ENCODE measurements at regions not wholly inside any gene's neighbourhood (a gene's known extent, or its start where the extent isn't known, plus 50 kb on each side); places are given as distances from the start of the nearest gene placed in this dataset.

DNA sequence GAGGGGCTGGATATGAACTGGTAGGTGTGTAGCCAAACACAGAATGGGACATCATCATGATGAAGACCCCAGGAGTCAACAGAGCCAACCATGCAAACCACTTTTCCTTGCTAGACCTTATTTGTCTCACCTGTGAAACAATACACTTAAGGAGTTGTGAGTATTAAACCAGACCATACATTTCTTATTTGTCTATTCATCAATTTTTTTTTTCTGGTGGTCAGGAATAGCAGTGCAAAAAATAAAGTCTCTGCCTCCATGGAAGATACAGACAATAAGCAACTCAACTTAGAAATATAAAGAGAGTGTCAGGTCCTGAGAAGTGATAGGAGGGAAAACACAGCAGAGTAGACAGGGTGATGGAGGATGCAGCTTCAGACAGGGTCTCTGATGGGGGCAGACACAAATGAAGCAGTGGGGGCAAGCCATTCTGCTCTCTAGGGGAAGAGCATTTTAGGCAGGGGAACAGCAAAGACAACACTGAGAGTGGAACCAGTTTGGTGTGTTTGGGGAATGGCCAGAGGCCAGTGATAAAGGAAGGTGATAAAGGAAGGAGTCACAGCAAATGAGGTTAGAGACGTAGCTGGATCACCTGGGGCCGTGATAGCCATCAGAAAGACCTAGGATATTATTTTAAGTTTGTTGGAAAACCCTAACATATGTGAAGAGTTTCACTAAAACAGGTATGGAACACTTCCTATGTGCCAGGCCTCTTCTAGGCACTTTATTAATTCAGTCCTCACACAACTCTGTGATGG, 256.2 kb downstream of the MAN2A1 start:
- no peak for DNase-seq
- Histone ChIP-seq H3K4me1 (peaks cover 0 to 16% (median 11%) of the 10 kb centered on the region in 4 donors), H3K4me3 (no peak overlapping the region), H3K36me3 (no peaks in the 10 kb centered on the region), H3K27me3 (no peaks in the 10 kb centered on the region), H3K27ac (no peak overlapping the region), H3K9me3 (no peaks in the 10 kb centered on the region)
- intact Hi-C loops (cut with DNase I): no loop called here
- TF ChIP-seq POLR2AphosphoS5 (IDR thresholded peaks at IDR 0.05) (no peak), EP300 (IDR thresholded peaks at IDR 0.05) (no peak), POLR2A (IDR thresholded peaks at IDR 0.05) (no peak)
- TF ChIP-seq, protein P1, sequence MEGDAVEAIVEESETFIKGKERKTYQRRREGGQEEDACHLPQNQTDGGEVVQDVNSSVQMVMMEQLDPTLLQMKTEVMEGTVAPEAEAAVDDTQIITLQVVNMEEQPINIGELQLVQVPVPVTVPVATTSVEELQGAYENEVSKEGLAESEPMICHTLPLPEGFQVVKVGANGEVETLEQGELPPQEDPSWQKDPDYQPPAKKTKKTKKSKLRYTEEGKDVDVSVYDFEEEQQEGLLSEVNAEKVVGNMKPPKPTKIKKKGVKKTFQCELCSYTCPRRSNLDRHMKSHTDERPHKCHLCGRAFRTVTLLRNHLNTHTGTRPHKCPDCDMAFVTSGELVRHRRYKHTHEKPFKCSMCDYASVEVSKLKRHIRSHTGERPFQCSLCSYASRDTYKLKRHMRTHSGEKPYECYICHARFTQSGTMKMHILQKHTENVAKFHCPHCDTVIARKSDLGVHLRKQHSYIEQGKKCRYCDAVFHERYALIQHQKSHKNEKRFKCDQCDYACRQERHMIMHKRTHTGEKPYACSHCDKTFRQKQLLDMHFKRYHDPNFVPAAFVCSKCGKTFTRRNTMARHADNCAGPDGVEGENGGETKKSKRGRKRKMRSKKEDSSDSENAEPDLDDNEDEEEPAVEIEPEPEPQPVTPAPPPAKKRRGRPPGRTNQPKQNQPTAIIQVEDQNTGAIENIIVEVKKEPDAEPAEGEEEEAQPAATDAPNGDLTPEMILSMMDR (IDR thresholded peaks at IDR 0.05): no peak
- 49 to 84% methylated on average over 2 of the region's 2 CpGs for WGBS, 2 donors

DNA sequence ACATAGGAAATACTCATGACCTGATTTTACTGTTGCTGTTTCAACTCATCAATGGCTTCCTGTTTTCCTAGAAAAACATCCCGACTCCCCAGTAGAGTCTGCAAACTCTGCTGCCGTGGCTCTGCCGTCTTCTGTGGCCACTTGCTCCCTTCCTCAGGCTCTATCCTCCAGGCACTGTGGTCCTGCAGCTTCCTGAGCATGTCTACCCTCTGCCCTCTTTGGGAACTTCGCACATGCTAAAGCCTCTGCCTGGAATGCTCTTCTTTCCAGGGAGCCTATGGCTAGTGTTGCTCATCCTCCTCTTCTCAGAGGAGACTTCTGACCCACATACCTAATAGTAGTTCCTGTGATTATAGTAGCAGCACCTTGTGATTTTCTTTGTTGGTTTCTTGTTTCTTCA, 256.9 kb downstream of the MAN2A1 start:
- Histone ChIP-seq H3K36me3 (no peaks in the 10 kb centered on the region), H3K9me3 (no peaks in the 10 kb centered on the region), H3K27ac (no peak overlapping the region), H3K4me3 (no peak overlapping the region), H3K4me1 (peaks cover 0 to 16% (median 11%) of the 10 kb centered on the region in 4 donors), H3K27me3 (no peaks in the 10 kb centered on the region)
- no peak for TF ChIP-seq POLR2AphosphoS5 (IDR thresholded peaks at IDR 0.05)
- no peak for TF ChIP-seq POLR2A (IDR thresholded peaks at IDR 0.05)
- no peak for DNase-seq
- intact Hi-C loops (cut with DNase I): no loop called here
- 81 to 83% methylated on average over 4 of the region's 4 CpGs for WGBS, 2 donors

DNA sequence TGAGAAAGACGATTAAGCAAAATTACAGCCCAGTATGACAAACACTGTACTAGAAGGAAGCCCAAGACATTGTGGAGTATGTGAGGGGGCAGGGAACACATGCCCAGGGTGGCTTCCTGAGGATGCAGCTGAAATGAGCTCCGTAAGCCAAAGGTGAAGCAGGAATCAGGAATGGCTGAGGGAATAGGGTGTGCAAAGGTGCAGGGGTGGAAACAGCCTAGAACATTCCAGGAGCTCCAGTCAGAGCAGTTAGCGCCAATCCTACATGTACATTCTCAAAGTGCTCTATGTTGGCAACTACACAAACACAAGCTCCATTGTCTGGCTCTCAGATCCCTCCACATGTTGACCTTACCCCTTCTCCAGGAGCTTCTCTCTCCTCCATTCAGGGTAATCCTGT, 257.9 kb downstream of the MAN2A1 start:
- intact Hi-C loops (cut with DNase I): no loop called here
- TF ChIP-seq POLR2A (IDR thresholded peaks at IDR 0.05) (no peak), POLR2AphosphoS5 (IDR thresholded peaks at IDR 0.05) (no peak), EP300 (IDR thresholded peaks at IDR 0.05) (no peak)
- H3K27ac ChIP-seq: no peak overlapping the region
- H3K4me3 ChIP-seq: no peak overlapping the region
- DNase-seq: no peak
- no peaks in the 10 kb centered on the region for H3K36me3 ChIP-seq
- H3K27me3 ChIP-seq: no peaks in the 10 kb centered on the region
- no peaks in the 10 kb centered on the region for H3K9me3 ChIP-seq
- peaks cover 0 to 7% (median 5%) of the 10 kb centered on the region in 4 donors for H3K4me1 ChIP-seq
- WGBS, 2 donors: 86 to 87% methylated on average over 3 of the region's 3 CpGs

DNA sequence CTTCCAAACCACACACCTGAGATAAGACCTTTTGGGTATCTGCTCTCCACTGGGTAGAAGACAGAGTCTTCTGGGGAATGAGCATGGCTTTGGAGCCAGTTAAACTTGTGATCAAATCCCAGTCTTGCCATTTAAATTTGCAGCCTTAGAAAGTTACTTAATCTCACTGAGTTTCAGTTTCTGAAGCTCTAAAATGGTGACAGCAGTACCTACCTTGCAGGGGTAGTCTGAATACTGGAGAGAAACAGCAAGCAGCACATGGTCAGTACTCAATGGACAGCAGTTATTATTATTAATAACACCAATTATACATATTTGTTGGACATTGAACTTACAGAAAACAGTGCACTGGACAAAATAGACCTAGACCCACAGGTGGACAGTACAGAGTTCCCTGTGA, 260.9 kb downstream of the MAN2A1 start:
- H3K36me3 ChIP-seq: no peaks in the 10 kb centered on the region
- TF ChIP-seq EP300 (IDR thresholded peaks at IDR 0.05) (no peak), POLR2AphosphoS5 (IDR thresholded peaks at IDR 0.05) (no peak), POLR2A (IDR thresholded peaks at IDR 0.05) (no peak)
- TF ChIP-seq, protein P1 (IDR thresholded peaks at IDR 0.05): no peak
- no peak overlapping the region for H3K27ac ChIP-seq
- H3K27me3 ChIP-seq: no peaks in the 10 kb centered on the region
- no peak overlapping the region for H3K4me3 ChIP-seq
- no peaks in the 10 kb centered on the region for H3K9me3 ChIP-seq
- no peak for DNase-seq
- H3K4me1 ChIP-seq: no peaks in the 10 kb centered on the region
- intact Hi-C loops (cut with DNase I): no loop called here

DNA sequence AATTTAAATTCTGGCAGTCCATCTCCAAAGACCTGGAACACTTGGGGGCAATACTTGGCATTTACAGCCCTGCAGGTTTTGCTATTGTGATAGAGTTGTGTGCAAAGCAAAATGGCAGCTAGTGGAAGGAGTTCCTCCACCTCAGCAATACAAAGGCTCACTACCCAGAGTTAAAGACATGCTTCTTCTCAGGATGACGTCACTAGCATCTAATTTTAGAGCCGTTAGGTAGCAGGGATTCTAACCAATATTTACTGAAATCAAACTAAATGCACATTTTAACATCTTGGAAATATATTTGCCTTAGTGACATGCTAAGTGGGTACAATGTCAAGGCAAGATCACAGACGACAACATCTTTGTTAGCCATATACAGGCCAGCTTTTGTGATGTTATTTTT, 261.6 kb downstream of the MAN2A1 start:
- no peak for DNase-seq
- intact Hi-C loops (cut with DNase I): no loop called here
- Histone ChIP-seq H3K4me3 (no peak overlapping the region), H3K36me3 (no peaks in the 10 kb centered on the region), H3K9me3 (no peaks in the 10 kb centered on the region), H3K27ac (no peak overlapping the region), H3K27me3 (no peaks in the 10 kb centered on the region), H3K4me1 (no peaks in the 10 kb centered on the region)
- WGBS, 2 donors: 84 to 91% methylated on average over 3 of the region's 3 CpGs
- TF ChIP-seq POLR2A (IDR thresholded peaks at IDR 0.05) (no peak), EP300 (IDR thresholded peaks at IDR 0.05) (no peak), POLR2AphosphoS5 (IDR thresholded peaks at IDR 0.05) (no peak)
- TF ChIP-seq, protein P1 (IDR thresholded peaks at IDR 0.05): no peak

DNA sequence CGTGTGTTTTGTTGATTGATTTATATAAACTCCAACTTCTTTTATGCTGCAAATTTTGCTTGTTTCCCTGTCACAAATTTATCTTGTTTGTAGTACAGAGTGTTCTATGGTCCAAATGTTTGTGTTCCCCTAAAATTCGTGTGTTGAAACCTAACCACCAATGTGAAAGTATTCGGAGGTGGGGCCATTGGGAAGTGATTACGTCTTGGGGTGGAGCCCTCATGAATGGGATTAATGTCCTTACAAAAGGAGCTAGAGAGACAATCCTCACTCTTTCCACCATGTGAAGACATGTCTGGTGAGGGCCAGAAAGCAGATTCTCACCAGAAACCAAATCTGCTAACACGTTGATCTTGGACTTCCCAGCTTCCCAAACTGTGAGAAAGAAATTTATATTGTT, 262.0 kb downstream of the MAN2A1 start:
- H3K36me3 ChIP-seq: no peaks in the 10 kb centered on the region
- DNase-seq: no peak
- no peak overlapping the region for H3K4me3 ChIP-seq
- intact Hi-C loops (cut with DNase I): no loop called here
- TF ChIP-seq EP300 (IDR thresholded peaks at IDR 0.05): no peak
- TF ChIP-seq, protein P1 (IDR thresholded peaks at IDR 0.05): no peak
- TF ChIP-seq POLR2AphosphoS5 (IDR thresholded peaks at IDR 0.05): no peak
- no peak for TF ChIP-seq POLR2A (IDR thresholded peaks at IDR 0.05)
- no peaks in the 10 kb centered on the region for H3K27me3 ChIP-seq
- H3K9me3 ChIP-seq: no peaks in the 10 kb centered on the region
- no peak overlapping the region for H3K27ac ChIP-seq
- no peaks in the 10 kb centered on the region for H3K4me1 ChIP-seq
- WGBS, 2 donors: 71 to 84% methylated on average over 5 of the region's 5 CpGs
